ENCODE measurements at regions not wholly inside any gene's neighbourhood (a gene's known extent, or its start where the extent isn't known, plus 50 kb on each side); places are given as distances from the start of the nearest gene placed in this dataset.
"Not testable (repeated sequence)": the region's sequence is repeated elsewhere in the genome, so short reads cannot be mapped to it uniquely, and the experiment has no call there.

GRCh38 chr6:86357877-86358276 lies 579.5 kb upstream of the HTR1E start:
- no peak for DNase-seq
- intact Hi-C loops (cut with DNase I): no loop called here

- intact Hi-C loops (cut with DNase I): no loop called here
- no peak for DNase-seq
These were observed 582.1 kb upstream of the HTR1E start for GRCh38 chr6:86355271-86355670.

GRCh38 chr6:86331919-86332318 lies 605.4 kb upstream of the HTR1E start:
- intact Hi-C loops (cut with DNase I): no loop called here

GRCh38 chr6:86331265-86331840 lies 606.0 kb upstream of the HTR1E start:
- intact Hi-C loops (cut with DNase I): no loop called here
- no peak for DNase-seq

More at GRCh38 chr6:86331919-86332318, 605.4 kb upstream of the HTR1E start:
- no peak for DNase-seq

GRCh38 chr6:86306210-86306609 lies 631.1 kb upstream of the HTR1E start:
- DNase-seq: no peak
- intact Hi-C loops (cut with DNase I): no loop called here

- no peak for DNase-seq
- intact Hi-C loops (cut with DNase I): no loop called here
These were observed 643.2 kb upstream of the SYNCRIP start for GRCh38 chr6:86285876-86286275.

GRCh38 chr6:86284809-86285480 lies 642.3 kb upstream of the SYNCRIP start:
- DNase-seq; intact Hi-C loops (cut with DNase I): not testable (repeated sequence)

- intact Hi-C loops (cut with DNase I); DNase-seq: not testable (repeated sequence)
These were observed 640.9 kb upstream of the SYNCRIP start for GRCh38 chr6:86283596-86283995.

- no peak for DNase-seq
- intact Hi-C loops (cut with DNase I): no loop called here
These were observed 633.4 kb upstream of the SYNCRIP start for GRCh38 chr6:86276056-86276455.

- no peak for DNase-seq
- intact Hi-C loops (cut with DNase I): no loop called here
These were observed 631.2 kb upstream of the SYNCRIP start for GRCh38 chr6:86273936-86274335.

- no peak for DNase-seq
- intact Hi-C loops (cut with DNase I): no loop called here
These were observed 614.0 kb upstream of the SYNCRIP start for GRCh38 chr6:86256615-86257187.

- intact Hi-C loops (cut with DNase I): no loop called here
- no peak for DNase-seq
These were observed 613.3 kb upstream of the SYNCRIP start for GRCh38 chr6:86255973-86256372.

- intact Hi-C loops (cut with DNase I): no loop called here
- no peak for DNase-seq
These were observed 608.4 kb upstream of the SYNCRIP start for GRCh38 chr6:86251106-86251505.

GRCh38 chr6:86217906-86218305 lies 575.2 kb upstream of the SYNCRIP start:
- DNase-seq: no peak
- intact Hi-C loops (cut with DNase I): no loop called here

- DNase-seq: no peak
- intact Hi-C loops (cut with DNase I): no loop called here
These were observed 572.6 kb upstream of the SYNCRIP start for GRCh38 chr6:86215323-86215722.

GRCh38 chr6:86205980-86206379 lies 563.3 kb upstream of the SYNCRIP start:
- intact Hi-C loops (cut with DNase I): no loop called here
- DNase-seq: no peak

GRCh38 chr6:86203044-86203443 lies 560.4 kb upstream of the SYNCRIP start:
- intact Hi-C loops (cut with DNase I): no loop called here
- DNase-seq: no peak

- intact Hi-C loops (cut with DNase I): no loop called here
- no peak for DNase-seq
These were observed 551.1 kb upstream of the SYNCRIP start for GRCh38 chr6:86193821-86194220.

- intact Hi-C loops (cut with DNase I): no loop called here
- DNase-seq: no peak
These were observed 549.4 kb upstream of the SYNCRIP start for GRCh38 chr6:86192123-86192522.

GRCh38 chr6:86175149-86175548 lies 532.5 kb upstream of the SYNCRIP start:
- DNase-seq: peak in 4 of 42 donors; percentile 2 to 44 (median 16)
- intact Hi-C loops (cut with DNase I): not testable (repeated sequence)

- DNase-seq: no peak
- intact Hi-C loops (cut with DNase I): no loop called here
These were observed 512.2 kb upstream of the SYNCRIP start for GRCh38 chr6:86154852-86155251.
